ENCODE measurements at regions not wholly inside any gene's neighbourhood (a gene's known extent, or its start where the extent isn't known, plus 50 kb on each side); places are given as distances from the start of the nearest gene placed in this dataset.
A peak's percentile ranks its signal among the peaks of the same experiment; 100 is the strongest.
"Not testable (repeated sequence)": the region's sequence is repeated elsewhere in the genome, so short reads cannot be mapped to it uniquely, and the experiment has no call there.

- H3K36me3 ChIP-seq (replicated peaks; ENCODE audit: control insufficient read depth, insufficient read depth, low read length), result no peaks in the 10 kb centered on the region
- no peaks in the 10 kb centered on the region for H3K27me3 ChIP-seq (ENCODE audit: control insufficient read depth, insufficient read depth, low read length)
- no peak overlapping the region for H3K4me3 ChIP-seq (ENCODE audit: insufficient read depth, low read depth, low read length)
- DNase-seq, result no peak
Observed at GRCh38 chr12:91276509-91276908, 93.9 kb upstream of the DCN start.

DNA sequence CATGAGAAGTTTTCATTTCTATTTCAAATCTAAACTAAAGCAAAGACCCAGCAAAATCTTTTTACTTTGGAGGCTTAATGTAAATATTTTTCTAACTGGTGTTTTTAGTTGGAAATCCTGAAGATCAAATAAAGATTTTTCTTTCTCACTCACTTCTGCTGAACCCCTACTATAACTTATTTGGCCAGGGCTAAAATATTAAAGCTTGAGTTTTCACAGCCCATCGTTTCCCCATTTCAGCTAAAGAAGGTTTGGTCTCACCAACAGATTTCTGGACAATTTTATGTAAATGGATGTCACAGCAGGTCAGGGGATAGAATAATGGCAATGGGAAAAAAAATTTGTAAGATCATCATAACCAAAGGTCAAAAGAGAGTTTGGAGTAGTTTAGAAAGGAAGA, 92.7 kb upstream of the DCN start:
- no peaks in the 10 kb centered on the region for H3K27me3 ChIP-seq (ENCODE audit: control insufficient read depth, insufficient read depth, low read length)
- H3K4me3 ChIP-seq (ENCODE audit: insufficient read depth, low read depth, low read length), result no peak overlapping the region
- H3K36me3 ChIP-seq (replicated peaks; ENCODE audit: control insufficient read depth, insufficient read depth, low read length), result no peaks in the 10 kb centered on the region
- no peak for DNase-seq

- no peaks in the 10 kb centered on the region for H3K27me3 ChIP-seq (ENCODE audit: control insufficient read depth, insufficient read depth, low read length)
- no peaks in the 10 kb centered on the region for H3K36me3 ChIP-seq (replicated peaks; ENCODE audit: control insufficient read depth, insufficient read depth, low read length)
- H3K4me3 ChIP-seq (ENCODE audit: insufficient read depth, low read depth, low read length), result no peak overlapping the region
- DNase-seq, result no peak
Observed at GRCh38 chr12:91274916-91275315, 92.3 kb upstream of the DCN start.

DNA sequence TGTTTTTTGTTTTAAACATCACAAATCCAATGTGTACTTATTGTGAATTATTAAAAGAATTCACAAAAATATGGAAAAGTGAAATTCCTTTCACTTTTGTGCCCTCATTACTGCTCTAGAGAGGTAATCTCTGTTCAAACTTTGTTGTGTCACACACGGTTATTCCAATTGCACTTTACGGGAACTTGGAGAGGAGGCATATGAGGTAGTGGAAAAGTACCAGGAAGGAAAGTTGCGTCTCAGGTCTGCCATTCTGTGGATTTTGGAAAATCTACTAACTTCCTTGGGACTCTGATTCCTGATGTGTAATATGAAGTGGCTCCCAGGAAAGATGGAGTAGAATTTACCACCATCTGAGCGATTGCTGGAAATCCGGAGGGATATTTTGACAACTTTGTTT, 90.9 kb upstream of the DCN start:
- Histone ChIP-seq H3K27me3 (ENCODE audit: control insufficient read depth, insufficient read depth, low read length) (no peaks in the 10 kb centered on the region), H3K4me3 (ENCODE audit: insufficient read depth, low read depth, low read length) (no peak overlapping the region), H3K36me3 (replicated peaks; ENCODE audit: control insufficient read depth, insufficient read depth, low read length) (no peaks in the 10 kb centered on the region)
- no peak for DNase-seq

GRCh38 chr12:91272461-91273063, 89.9 kb upstream of the DCN start:
- Histone ChIP-seq H3K36me3 (replicated peaks; ENCODE audit: control insufficient read depth, insufficient read depth, low read length) (no peaks in the 10 kb centered on the region), H3K27me3 (ENCODE audit: control insufficient read depth, insufficient read depth, low read length) (no peaks in the 10 kb centered on the region), H3K4me3 (ENCODE audit: insufficient read depth, low read depth, low read length) (no peak overlapping the region)
- DNase-seq, result peak; percentile 11

DNA sequence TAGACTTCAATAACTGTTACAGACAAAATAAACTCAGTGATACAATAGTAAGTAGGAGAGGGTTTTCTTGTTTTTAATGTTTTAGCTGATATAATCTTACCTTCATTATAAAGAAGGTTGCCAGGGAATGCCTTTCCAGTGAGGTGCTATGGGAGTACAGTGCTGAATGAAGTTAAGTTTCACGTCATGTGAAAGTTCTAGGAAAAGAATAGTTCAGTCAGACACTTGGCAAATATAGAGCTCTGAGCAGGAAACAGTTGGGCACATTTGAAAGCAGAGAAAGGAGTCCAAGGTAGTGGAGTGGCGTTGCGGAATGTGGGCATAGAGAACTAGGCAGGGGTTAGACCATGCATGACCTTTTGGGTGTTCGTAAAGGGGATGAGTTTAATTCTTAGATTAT, 88.6 kb upstream of the DCN start:
- Histone ChIP-seq H3K4me3 (ENCODE audit: insufficient read depth, low read depth, low read length) (no peak overlapping the region), H3K27me3 (ENCODE audit: control insufficient read depth, insufficient read depth, low read length) (no peaks in the 10 kb centered on the region), H3K36me3 (replicated peaks; ENCODE audit: control insufficient read depth, insufficient read depth, low read length) (no peaks in the 10 kb centered on the region)
- no peak for DNase-seq

GRCh38 chr12:91267039-91267438, 84.4 kb upstream of the DCN start:
- Histone ChIP-seq H3K4me3 (ENCODE audit: insufficient read depth, low read depth, low read length) (no peak overlapping the region), H3K27me3 (ENCODE audit: control insufficient read depth, insufficient read depth, low read length) (no peaks in the 10 kb centered on the region), H3K36me3 (replicated peaks; ENCODE audit: control insufficient read depth, insufficient read depth, low read length) (no peaks in the 10 kb centered on the region)
- no peak for DNase-seq

- no peak for DNase-seq
- H3K36me3 ChIP-seq (replicated peaks; ENCODE audit: control insufficient read depth, insufficient read depth, low read length), result no peaks in the 10 kb centered on the region
- no peaks in the 10 kb centered on the region for H3K27me3 ChIP-seq (ENCODE audit: control insufficient read depth, insufficient read depth, low read length)
- H3K4me3 ChIP-seq (ENCODE audit: insufficient read depth, low read depth, low read length), result no peak overlapping the region
Observed at GRCh38 chr12:91264178-91264577, 81.6 kb upstream of the DCN start.

GRCh38 chr12:91261820-91262676, 79.4 kb upstream of the DCN start:
- no peak for DNase-seq
- Histone ChIP-seq H3K27me3 (ENCODE audit: control insufficient read depth, insufficient read depth, low read length) (no peaks in the 10 kb centered on the region), H3K36me3 (replicated peaks; ENCODE audit: control insufficient read depth, insufficient read depth, low read length) (no peaks in the 10 kb centered on the region), H3K4me3 (ENCODE audit: insufficient read depth, low read depth, low read length) (no peak overlapping the region)

- Histone ChIP-seq H3K27me3 (ENCODE audit: control insufficient read depth, insufficient read depth, low read length) (no peaks in the 10 kb centered on the region), H3K4me3 (ENCODE audit: insufficient read depth, low read depth, low read length) (no peak overlapping the region), H3K36me3 (replicated peaks; ENCODE audit: control insufficient read depth, insufficient read depth, low read length) (no peaks in the 10 kb centered on the region)
- DNase-seq, result no peak
Observed at GRCh38 chr12:91256411-91256810, 73.8 kb upstream of the DCN start.

DNA sequence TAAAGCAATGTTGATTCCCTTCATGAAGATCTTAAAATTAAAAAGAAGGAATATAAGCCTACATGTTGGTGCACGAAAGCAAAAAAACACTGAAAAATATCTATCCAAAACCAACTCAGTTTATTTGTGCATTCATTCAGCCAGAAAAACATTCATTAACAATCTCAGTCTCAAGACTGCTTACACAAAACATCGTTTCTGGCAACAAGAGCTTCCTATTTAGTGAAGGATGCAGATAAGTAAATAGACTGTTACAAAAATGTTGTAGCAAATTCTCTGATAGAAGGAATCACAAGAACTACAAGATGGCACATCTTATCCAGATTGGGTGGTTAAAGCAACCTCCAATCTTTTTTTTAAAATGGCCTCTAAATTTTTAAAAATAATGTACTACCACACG, 69.7 kb upstream of the DCN start:
- H3K27me3 ChIP-seq (ENCODE audit: control insufficient read depth, insufficient read depth, low read length), result no peaks in the 10 kb centered on the region
- DNase-seq, result no peak
- H3K36me3 ChIP-seq (replicated peaks; ENCODE audit: control insufficient read depth, insufficient read depth, low read length), result no peaks in the 10 kb centered on the region
- H3K4me3 ChIP-seq (ENCODE audit: insufficient read depth, low read depth, low read length), result no peak overlapping the region

- DNase-seq, result no peak
- H3K4me3 ChIP-seq (ENCODE audit: insufficient read depth, low read depth, low read length), result no peak overlapping the region
- H3K27me3 ChIP-seq (ENCODE audit: control insufficient read depth, insufficient read depth, low read length), result no peaks in the 10 kb centered on the region
- H3K36me3 ChIP-seq (replicated peaks; ENCODE audit: control insufficient read depth, insufficient read depth, low read length), result no peaks in the 10 kb centered on the region
Observed at GRCh38 chr12:91250273-91250665, 67.7 kb upstream of the DCN start.

- Histone ChIP-seq H3K4me3 (ENCODE audit: insufficient read depth, low read depth, low read length) (no peak overlapping the region), H3K36me3 (replicated peaks; ENCODE audit: control insufficient read depth, insufficient read depth, low read length) (no peaks in the 10 kb centered on the region), H3K27me3 (ENCODE audit: control insufficient read depth, insufficient read depth, low read length) (no peaks in the 10 kb centered on the region)
- DNase-seq, result no peak
Observed at GRCh38 chr12:91249518-91250272, 67.1 kb upstream of the DCN start.

DNA sequence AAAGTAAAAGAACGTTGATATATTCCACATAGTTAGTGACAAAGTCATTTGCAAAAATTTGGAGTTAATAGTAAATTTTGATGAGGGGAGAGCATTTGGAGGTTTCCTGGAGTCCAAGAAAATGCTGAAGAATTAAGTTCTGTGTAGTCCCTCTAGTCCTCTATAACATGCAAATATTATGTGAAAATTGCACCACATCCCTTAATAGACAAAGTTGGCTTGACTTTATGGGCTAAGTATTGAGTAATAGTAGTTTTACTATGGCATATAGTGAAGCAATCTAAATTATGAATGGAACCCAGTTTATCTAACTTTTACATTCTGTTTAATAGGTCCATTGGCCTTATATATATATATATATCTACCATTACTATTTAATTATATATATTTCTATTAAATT, 66.4 kb upstream of the DCN start:
- H3K27me3 ChIP-seq (ENCODE audit: control insufficient read depth, insufficient read depth, low read length), result no peaks in the 10 kb centered on the region
- H3K36me3 ChIP-seq (replicated peaks; ENCODE audit: control insufficient read depth, insufficient read depth, low read length), result no peaks in the 10 kb centered on the region
- H3K4me3 ChIP-seq (ENCODE audit: insufficient read depth, low read depth, low read length), result no peak overlapping the region
- no peak for DNase-seq

- H3K36me3 ChIP-seq (replicated peaks; ENCODE audit: control insufficient read depth, insufficient read depth, low read length); H3K27me3 ChIP-seq (ENCODE audit: control insufficient read depth, insufficient read depth, low read length); DNase-seq; H3K4me3 ChIP-seq (ENCODE audit: insufficient read depth, low read depth, low read length): not testable (repeated sequence)
Observed at GRCh38 chr12:91243177-91243576, 60.6 kb upstream of the DCN start.

Data from H7 (cell line).